Astrocyte (in vitro differentiated cells and primary cell): ENCODE measurements at regions not wholly inside any gene's neighbourhood (a gene's known extent, or its start where the extent isn't known, plus 50 kb on each side); places are given as distances from the start of the nearest gene placed in this dataset.

Experiments used
- CTCF ChIP-seq: IDR thresholded peaks from 2 replicates; pipeline ENCODE4 v1.5.1; 2011; ENCODE audit warnings: low read depth, mild to moderate bottlenecking, inconsistent platforms, low read length, moderate library complexity; ENCODE audit not compliant: insufficient read depth
- EZH2 ChIP-seq: IDR thresholded peaks from 2 replicates; pipeline ENCODE4 v1.6.1; 2012; ENCODE audit warnings: mild to moderate bottlenecking, low read length, inconsistent platforms; ENCODE audit not compliant: insufficient read depth

DNA sequence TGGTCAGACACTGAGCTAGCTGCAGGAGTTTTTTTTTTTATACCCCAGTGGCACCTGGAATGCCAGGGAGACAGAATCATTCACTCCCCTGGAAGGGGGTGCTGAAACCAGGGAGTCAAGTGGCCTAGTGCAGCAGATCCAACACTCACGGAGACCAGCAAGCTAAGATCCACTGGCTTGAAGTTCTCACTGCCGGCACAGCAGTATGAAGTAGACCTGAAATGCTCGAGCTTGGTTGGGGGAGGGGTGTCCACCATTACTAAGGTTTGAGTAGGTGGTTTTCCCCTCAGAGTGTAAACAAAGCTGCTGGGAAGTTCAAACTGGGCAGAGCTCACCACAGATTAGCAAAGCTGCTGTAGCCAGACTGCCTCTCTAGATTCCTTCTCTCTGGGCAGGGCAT lies 537.9 kb upstream of the LCORL start:
- no peak for TF ChIP-seq CTCF
- no peak for TF ChIP-seq EZH2
